Liver (tissue), 2 donors: ENCODE measurements at regions not wholly inside any gene's neighbourhood (a gene's known extent, or its start where the extent isn't known, plus 50 kb on each side); places are given as distances from the start of the nearest gene placed in this dataset.

Source experiments
- CTCF ChIP-seq: fragments of 150-350 bp; IDR thresholded peaks from 2 replicates; pipeline ENCODE4 v1.5.1; 2017; ENCODE audit warnings: improper control_type of control experiment, low read depth, low read length; ENCODE audit not compliant: missing input control
- TF ChIP-seq, protein P1 (sequence below): IDR thresholded peaks from 2 replicates; pipeline ENCODE4 v1.6.1; 2016; ENCODE audit warnings: antibody characterized with exemption, mild to moderate bottlenecking
- donor health status: healthy.

DNA sequence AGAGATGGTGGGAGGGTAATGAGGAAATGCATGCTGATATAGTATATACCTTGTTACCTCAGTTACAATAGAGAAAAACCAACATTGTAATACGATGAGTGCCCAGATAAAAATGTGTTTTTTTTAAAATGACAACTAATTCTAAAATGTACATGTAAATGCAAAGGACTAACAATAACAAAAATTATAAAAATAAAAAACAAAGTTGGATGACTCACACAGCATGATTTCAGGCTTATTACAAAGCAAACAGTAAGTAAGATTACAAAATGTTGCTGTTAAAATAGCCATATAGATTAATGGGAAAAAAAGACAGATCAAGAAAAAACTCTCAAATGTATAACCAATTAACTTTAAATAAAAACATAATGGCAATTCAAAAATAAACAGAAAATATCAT lies 1099.4 kb downstream of the FSCB start:
- no peak for TF ChIP-seq CTCF
- TF ChIP-seq, protein P1, sequence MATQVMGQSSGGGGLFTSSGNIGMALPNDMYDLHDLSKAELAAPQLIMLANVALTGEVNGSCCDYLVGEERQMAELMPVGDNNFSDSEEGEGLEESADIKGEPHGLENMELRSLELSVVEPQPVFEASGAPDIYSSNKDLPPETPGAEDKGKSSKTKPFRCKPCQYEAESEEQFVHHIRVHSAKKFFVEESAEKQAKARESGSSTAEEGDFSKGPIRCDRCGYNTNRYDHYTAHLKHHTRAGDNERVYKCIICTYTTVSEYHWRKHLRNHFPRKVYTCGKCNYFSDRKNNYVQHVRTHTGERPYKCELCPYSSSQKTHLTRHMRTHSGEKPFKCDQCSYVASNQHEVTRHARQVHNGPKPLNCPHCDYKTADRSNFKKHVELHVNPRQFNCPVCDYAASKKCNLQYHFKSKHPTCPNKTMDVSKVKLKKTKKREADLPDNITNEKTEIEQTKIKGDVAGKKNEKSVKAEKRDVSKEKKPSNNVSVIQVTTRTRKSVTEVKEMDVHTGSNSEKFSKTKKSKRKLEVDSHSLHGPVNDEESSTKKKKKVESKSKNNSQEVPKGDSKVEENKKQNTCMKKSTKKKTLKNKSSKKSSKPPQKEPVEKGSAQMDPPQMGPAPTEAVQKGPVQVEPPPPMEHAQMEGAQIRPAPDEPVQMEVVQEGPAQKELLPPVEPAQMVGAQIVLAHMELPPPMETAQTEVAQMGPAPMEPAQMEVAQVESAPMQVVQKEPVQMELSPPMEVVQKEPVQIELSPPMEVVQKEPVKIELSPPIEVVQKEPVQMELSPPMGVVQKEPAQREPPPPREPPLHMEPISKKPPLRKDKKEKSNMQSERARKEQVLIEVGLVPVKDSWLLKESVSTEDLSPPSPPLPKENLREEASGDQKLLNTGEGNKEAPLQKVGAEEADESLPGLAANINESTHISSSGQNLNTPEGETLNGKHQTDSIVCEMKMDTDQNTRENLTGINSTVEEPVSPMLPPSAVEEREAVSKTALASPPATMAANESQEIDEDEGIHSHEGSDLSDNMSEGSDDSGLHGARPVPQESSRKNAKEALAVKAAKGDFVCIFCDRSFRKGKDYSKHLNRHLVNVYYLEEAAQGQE: no peak
